ENCODE measurements at regions not wholly inside any gene's neighbourhood (a gene's known extent, or its start where the extent isn't known, plus 50 kb on each side); places are given as distances from the start of the nearest gene placed in this dataset.

- TF ChIP-seq NFYB (CRISPR knock-in tag; conservative IDR thresholded peaks at IDR 0.05; ENCODE audit: low read depth), result no peak
- TF ChIP-seq, protein P1, sequence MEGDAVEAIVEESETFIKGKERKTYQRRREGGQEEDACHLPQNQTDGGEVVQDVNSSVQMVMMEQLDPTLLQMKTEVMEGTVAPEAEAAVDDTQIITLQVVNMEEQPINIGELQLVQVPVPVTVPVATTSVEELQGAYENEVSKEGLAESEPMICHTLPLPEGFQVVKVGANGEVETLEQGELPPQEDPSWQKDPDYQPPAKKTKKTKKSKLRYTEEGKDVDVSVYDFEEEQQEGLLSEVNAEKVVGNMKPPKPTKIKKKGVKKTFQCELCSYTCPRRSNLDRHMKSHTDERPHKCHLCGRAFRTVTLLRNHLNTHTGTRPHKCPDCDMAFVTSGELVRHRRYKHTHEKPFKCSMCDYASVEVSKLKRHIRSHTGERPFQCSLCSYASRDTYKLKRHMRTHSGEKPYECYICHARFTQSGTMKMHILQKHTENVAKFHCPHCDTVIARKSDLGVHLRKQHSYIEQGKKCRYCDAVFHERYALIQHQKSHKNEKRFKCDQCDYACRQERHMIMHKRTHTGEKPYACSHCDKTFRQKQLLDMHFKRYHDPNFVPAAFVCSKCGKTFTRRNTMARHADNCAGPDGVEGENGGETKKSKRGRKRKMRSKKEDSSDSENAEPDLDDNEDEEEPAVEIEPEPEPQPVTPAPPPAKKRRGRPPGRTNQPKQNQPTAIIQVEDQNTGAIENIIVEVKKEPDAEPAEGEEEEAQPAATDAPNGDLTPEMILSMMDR (IDR thresholded peaks at IDR 0.05), result no peak
- no peak for TF ChIP-seq NR3C1 (CRISPR knock-in tag; conservative IDR thresholded peaks at IDR 0.05; ENCODE audit: low read depth)
- no peak for TF ChIP-seq FOXP1 (CRISPR knock-in tag; IDR thresholded peaks at IDR 0.05; ENCODE audit: borderline replicate concordance)
- no peak for TF ChIP-seq ZNF671 (CRISPR knock-in tag; IDR thresholded peaks at IDR 0.05)
- TF ChIP-seq ZBTB21 (CRISPR knock-in tag; IDR thresholded peaks at IDR 0.05; ENCODE audit: borderline replicate concordance), result no peak
- TF ChIP-seq, protein P2, sequence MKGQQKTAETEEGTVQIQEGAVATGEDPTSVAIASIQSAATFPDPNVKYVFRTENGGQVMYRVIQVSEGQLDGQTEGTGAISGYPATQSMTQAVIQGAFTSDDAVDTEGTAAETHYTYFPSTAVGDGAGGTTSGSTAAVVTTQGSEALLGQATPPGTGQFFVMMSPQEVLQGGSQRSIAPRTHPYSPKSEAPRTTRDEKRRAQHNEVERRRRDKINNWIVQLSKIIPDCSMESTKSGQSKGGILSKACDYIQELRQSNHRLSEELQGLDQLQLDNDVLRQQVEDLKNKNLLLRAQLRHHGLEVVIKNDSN (CRISPR knock-in tag; IDR thresholded peaks at IDR 0.05), result no peak
- TF ChIP-seq RORB (CRISPR knock-in tag; IDR thresholded peaks at IDR 0.05), result no peak
- TF ChIP-seq ZNF121 (CRISPR knock-in tag; IDR thresholded peaks at IDR 0.05), result no peak
- TF ChIP-seq, protein P3, sequence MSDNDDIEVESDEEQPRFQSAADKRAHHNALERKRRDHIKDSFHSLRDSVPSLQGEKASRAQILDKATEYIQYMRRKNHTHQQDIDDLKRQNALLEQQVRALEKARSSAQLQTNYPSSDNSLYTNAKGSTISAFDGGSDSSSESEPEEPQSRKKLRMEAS (CRISPR knock-in tag; IDR thresholded peaks at IDR 0.05), result no peak
- no peak for TF ChIP-seq ELF4 (CRISPR knock-in tag; IDR thresholded peaks at IDR 0.05; ENCODE audit: low read depth)
- no peak for TF ChIP-seq TP53 (CRISPR knock-in tag; IDR thresholded peaks at IDR 0.05)
- TF ChIP-seq ATF2 (CRISPR knock-in tag; IDR thresholded peaks at IDR 0.05; ENCODE audit: borderline replicate concordance, low read depth), result no peak
These were observed 100.8 kb upstream of the FRMD1 start for GRCh38 chr6:168179702-168180382.
